GM23338 (cell line): ENCODE measurements at regions not wholly inside any gene's neighbourhood (a gene's known extent, or its start where the extent isn't known, plus 50 kb on each side); places are given as distances from the start of the nearest gene placed in this dataset.

Experiments
- ATAC-seq: fragments of 200-7000 bp; cut with Tn5 transposase; 3 replicates; pipeline ENCODE4 v1.9.1; 2020
- DNase-seq: peaks from one replicate; pipeline ENCODE4 v3.0.0-alpha.2; 2015; ENCODE audit warnings: low spot score
- H2AFZ ChIP-seq: fragments of 200-600 bp; sonication (generic); 2 replicates; pipeline ENCODE4 v1.8.0; 2016; ENCODE audit warnings: antibody characterized with exemption, mild to moderate bottlenecking, moderate library complexity
- H3F3A ChIP-seq: fragments of 200-600 bp; sonication (generic); replicated peaks from 2 replicates; pipeline ENCODE4 v1.8.0; 2017; ENCODE audit warnings: antibody characterized with exemption, mixed run types, low read depth
- H3K27ac ChIP-seq: fragments of 200-600 bp; sonication (generic); 2 replicates; pipeline ENCODE4 v1.6.1; 2016; ENCODE audit warnings: low read depth
- H3K27me3 ChIP-seq: fragments of 200-600 bp; sonication (generic); 2 replicates; pipeline ENCODE4 v1.8.0; 2016; ENCODE audit warnings: mild to moderate bottlenecking, mixed run types, moderate library complexity; ENCODE audit not compliant: insufficient read depth
- H3K36me3 ChIP-seq: fragments of 200-600 bp; sonication (generic); 2 replicates; pipeline ENCODE4 v1.8.0; 2016; ENCODE audit warnings: mild to moderate bottlenecking; ENCODE audit not compliant: insufficient read depth
- H3K4me1 ChIP-seq: fragments of 200-600 bp; sonication (generic); 2 replicates; pipeline ENCODE4 v1.8.0; 2016; ENCODE audit warnings: mild to moderate bottlenecking, moderate library complexity; ENCODE audit not compliant: insufficient read depth
- H3K4me2 ChIP-seq: fragments of 200-600 bp; sonication (generic); 2 replicates; pipeline ENCODE4 v1.7.1; 2017; ENCODE audit warnings: mixed run types
- H3K4me3 ChIP-seq: fragments of 200-600 bp; sonication (generic); 2 replicates; pipeline ENCODE4 v1.6.1; 2016; ENCODE audit warnings: mixed run types
- H3K79me2 ChIP-seq: fragments of 200-600 bp; sonication (generic); replicated peaks from 2 replicates; pipeline ENCODE4 v1.8.0; 2017; ENCODE audit warnings: mild to moderate bottlenecking; ENCODE audit not compliant: insufficient read depth
- H3K9me2 ChIP-seq: fragments of 200-600 bp; sonication (generic); 2 replicates; pipeline ENCODE4 v1.8.0; 2017; ENCODE audit not compliant: insufficient read depth
- H4K20me1 ChIP-seq: fragments of 200-600 bp; sonication (generic); replicated peaks from 2 replicates; pipeline ENCODE4 v1.8.0; 2017; ENCODE audit warnings: mild to moderate bottlenecking; ENCODE audit not compliant: insufficient read depth
- H3K27ac Mint-ChIP-seq: 2 replicates; pipeline ENCODE4 v1.8.0; 2020; ENCODE audit warnings: inconsistent platforms, mild to moderate bottlenecking, moderate library complexity, mixed read lengths
- H3K27me3 Mint-ChIP-seq: 3 replicates; pipeline ENCODE4 v1.8.0; 2022; ENCODE audit warnings: low read depth, mild to moderate bottlenecking, moderate library complexity, mixed read lengths, inconsistent platforms; ENCODE audit not compliant: insufficient read depth, poor library complexity
- H3K36me3 Mint-ChIP-seq: 3 replicates; pipeline ENCODE4 v1.8.0; 2021; ENCODE audit warnings: low read depth, mild to moderate bottlenecking, inconsistent platforms, moderate library complexity, mixed read lengths
- H3K4me1 Mint-ChIP-seq: 3 replicates; pipeline ENCODE4 v1.8.0; 2020; ENCODE audit warnings: mild to moderate bottlenecking, inconsistent platforms, mixed read lengths
- H3K4me3 Mint-ChIP-seq: 3 replicates; pipeline ENCODE4 v1.8.0; 2021; ENCODE audit warnings: moderate library complexity, mild to moderate bottlenecking, inconsistent platforms, mixed read lengths
- H3K9me3 Mint-ChIP-seq: 3 replicates; pipeline ENCODE4 v1.8.0; 2020; ENCODE audit warnings: moderate library complexity, mild to moderate bottlenecking, inconsistent platforms, mixed read lengths
- ETS1 ChIP-seq: IDR thresholded peaks from 2 replicates; pipeline ENCODE4 v1.6.1; 2016; ENCODE audit warnings: antibody characterized with exemption
- EZH2 ChIP-seq: fragments of 200-600 bp; sonication (generic); IDR thresholded peaks from one replicate; pipeline ENCODE4 v1.8.0; 2017; ENCODE audit warnings: antibody characterized with exemption, mild to moderate bottlenecking, low read depth; ENCODE audit not compliant: unreplicated experiment
- EZH2phosphoT487 ChIP-seq: fragments of 200-600 bp; sonication (generic); IDR thresholded peaks from one replicate; pipeline ENCODE4 v1.8.1; 2018; ENCODE audit warnings: antibody characterized with exemption; ENCODE audit not compliant: unreplicated experiment
- STAT1 ChIP-seq: IDR thresholded peaks from one replicate; pipeline ENCODE4 v1.6.1; 2016; ENCODE audit warnings: antibody characterized with exemption; ENCODE audit not compliant: unreplicated experiment
- ZNF114 ChIP-seq: fragments of 250-450 bp; sonication (Bioruptor Pico); IDR thresholded peaks from 2 replicates; pipeline ENCODE4 v1.5.0; 2020; ENCODE audit warnings: mild to moderate bottlenecking, moderate library complexity
- ZNF331 ChIP-seq: fragments of 250-450 bp; sonication (Bioruptor Pico); IDR thresholded peaks from 2 replicates; pipeline ENCODE4 v1.5.0; 2020; ENCODE audit warnings: low read depth, mild to moderate bottlenecking, moderate library complexity
- ZNF462 ChIP-seq: fragments of 250-450 bp; sonication (Bioruptor Pico); IDR thresholded peaks from 2 replicates; pipeline ENCODE4 v1.5.0; 2020; ENCODE audit warnings: mild to moderate bottlenecking, moderate library complexity
- TF ChIP-seq, protein P1 (sequence below), 2 experiments: fragments of 200-600 bp in 1 of 2; sonication (generic) in 1 of 2; conservative IDR thresholded peaks; 2 replicates each; pipeline versions ENCODE4 v1.5.1 to v1.6.1; 2016 to 2017; ENCODE audit warnings: antibody characterized with exemption in 2 of 2, low read depth in 2 of 2, mild to moderate bottlenecking in 2 of 2, moderate library complexity in 1 of 2

DNA sequence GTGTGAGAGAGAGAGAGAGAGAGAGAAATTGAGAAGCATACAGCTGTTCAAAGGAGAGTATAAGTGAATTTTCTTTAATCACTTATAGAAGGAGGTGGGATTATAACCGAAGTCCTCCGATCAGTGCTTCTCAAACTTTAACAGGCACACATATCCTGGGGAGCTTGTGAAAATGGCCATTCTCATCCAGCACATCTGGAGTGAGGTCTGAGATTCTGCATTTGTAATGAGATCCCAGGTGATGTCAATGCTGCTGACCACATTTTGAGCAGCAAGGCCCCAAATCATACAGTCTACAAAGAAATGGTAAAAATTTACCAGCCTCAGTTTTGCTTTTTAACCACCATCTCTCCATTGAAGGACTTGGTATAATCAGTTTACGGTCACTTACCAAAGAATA, 219.0 kb downstream of the PTEN start:
- H3K4me1 Mint-ChIP-seq: peaks cover 21% of the 10 kb centered on the region; the same call in 2 of the 3 replicates
- Histone ChIP-seq H2AFZ (peak overlapping the region; percentile 86), H3K9me2 (0 out of 2 replicates have a peak, but pooled peaks cover 3% of the 10 kb centered on the region), H4K20me1 (no peaks in the 10 kb centered on the region), H3K4me1 (peaks cover 9% of the 10 kb centered on the region; the same call in 1 of the 2 replicates), H3K27ac (no peak overlapping the region), H3K36me3 (no peaks in the 10 kb centered on the region), H3K79me2 (no peaks in the 10 kb centered on the region), H3K27me3 (no peaks in the 10 kb centered on the region), H3F3A (no peaks in the 10 kb centered on the region), H3K4me3 (no peak overlapping the region), H3K4me2 (no peak overlapping the region)
- peak overlapping the region; percentile 46; the same call in 1 of the 2 replicates for H3K27ac Mint-ChIP-seq
- no peaks in the 10 kb centered on the region for H3K36me3 Mint-ChIP-seq
- no peaks in the 10 kb centered on the region for H3K27me3 Mint-ChIP-seq
- ATAC-seq (peak; percentile 23; the same call in 1 of the 3 replicates), DNase-seq (no peak)
- H3K4me3 Mint-ChIP-seq: no peak overlapping the region
- TF ChIP-seq ZNF331 (CRISPR knock-in tag) (no peak), STAT1 (no peak), ZNF114 (CRISPR knock-in tag) (no peak), EZH2phosphoT487 (no peak), ZNF462 (CRISPR knock-in tag) (no peak), ETS1 (no peak), EZH2 (no peak)
- TF ChIP-seq, protein P1, sequence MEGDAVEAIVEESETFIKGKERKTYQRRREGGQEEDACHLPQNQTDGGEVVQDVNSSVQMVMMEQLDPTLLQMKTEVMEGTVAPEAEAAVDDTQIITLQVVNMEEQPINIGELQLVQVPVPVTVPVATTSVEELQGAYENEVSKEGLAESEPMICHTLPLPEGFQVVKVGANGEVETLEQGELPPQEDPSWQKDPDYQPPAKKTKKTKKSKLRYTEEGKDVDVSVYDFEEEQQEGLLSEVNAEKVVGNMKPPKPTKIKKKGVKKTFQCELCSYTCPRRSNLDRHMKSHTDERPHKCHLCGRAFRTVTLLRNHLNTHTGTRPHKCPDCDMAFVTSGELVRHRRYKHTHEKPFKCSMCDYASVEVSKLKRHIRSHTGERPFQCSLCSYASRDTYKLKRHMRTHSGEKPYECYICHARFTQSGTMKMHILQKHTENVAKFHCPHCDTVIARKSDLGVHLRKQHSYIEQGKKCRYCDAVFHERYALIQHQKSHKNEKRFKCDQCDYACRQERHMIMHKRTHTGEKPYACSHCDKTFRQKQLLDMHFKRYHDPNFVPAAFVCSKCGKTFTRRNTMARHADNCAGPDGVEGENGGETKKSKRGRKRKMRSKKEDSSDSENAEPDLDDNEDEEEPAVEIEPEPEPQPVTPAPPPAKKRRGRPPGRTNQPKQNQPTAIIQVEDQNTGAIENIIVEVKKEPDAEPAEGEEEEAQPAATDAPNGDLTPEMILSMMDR (conservative IDR thresholded peaks at IDR 0.05; ENCODE audit: low read depth in 2 of 2): no peak
- no peaks in the 10 kb centered on the region for H3K9me3 Mint-ChIP-seq
